ENCODE measurements at regions not wholly inside any gene's neighbourhood (a gene's known extent, or its start where the extent isn't known, plus 50 kb on each side); places are given as distances from the start of the nearest gene placed in this dataset.
"Not testable (repeated sequence)": the region's sequence is repeated elsewhere in the genome, so short reads cannot be mapped to it uniquely, and the experiment has no call there.

DNA sequence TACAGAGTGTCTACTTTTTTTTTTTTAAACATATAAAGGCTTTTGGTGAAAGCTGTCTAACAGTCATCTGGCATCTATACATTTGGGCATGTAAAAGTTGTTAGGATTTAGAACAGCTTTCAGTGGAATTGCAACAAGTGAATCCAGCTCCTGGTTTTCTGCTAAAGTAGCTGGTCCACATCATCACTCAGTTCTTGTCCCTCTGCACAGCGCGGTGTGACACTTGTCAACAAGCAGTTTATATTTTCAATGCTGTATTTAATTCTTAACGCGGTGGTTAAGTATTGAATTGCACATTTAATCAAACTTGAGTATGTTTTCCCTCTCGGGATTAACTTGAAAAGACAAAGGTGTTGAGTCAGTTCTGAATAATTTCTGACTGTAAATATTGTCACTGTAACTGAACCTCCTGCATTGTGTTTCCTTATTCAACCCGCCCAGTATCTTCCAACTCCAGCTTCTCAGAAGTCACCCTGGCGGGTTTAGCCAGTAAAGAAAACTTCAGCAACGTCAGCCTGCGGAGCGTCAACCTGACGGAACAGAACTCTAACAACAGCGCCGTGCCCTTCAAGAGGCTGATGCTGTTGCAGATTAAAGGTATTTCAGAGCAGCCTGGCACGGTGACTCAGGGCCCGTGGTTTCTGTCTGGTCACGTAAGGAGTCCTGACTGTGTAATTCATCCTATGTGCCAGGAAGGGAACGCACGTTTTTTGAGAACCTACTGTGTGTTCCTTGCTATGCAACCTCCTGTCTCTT is 66.1 kb upstream of the LYZL2 start:
- intact Hi-C loops (cut with micrococcal nuclease); H3K4me2 ChIP-seq (replicated peaks; ENCODE audit: extremely low read depth, low read length, poor library complexity, severe bottlenecking); H2AFZ ChIP-seq (ENCODE audit: insufficient read depth, low read depth, low read length, poor library complexity, severe bottlenecking); H3K9ac ChIP-seq (ENCODE audit: insufficient read depth, low read length, poor library complexity, severe bottlenecking); H3K9me3 Mint-ChIP-seq; H3K27me3 ChIP-seq (ENCODE audit: control insufficient read depth in 2 of 2, insufficient read depth in 2 of 2, low read length in 2 of 2); H3K36me3 ChIP-seq (replicated peaks in 1 of 2; ENCODE audit: control insufficient read depth in 1 of 2, insufficient read depth in 2 of 2, low read length in 2 of 2); H3K9me3 ChIP-seq (replicated peaks in 1 of 2; ENCODE audit: control insufficient read depth in 1 of 2, insufficient read depth in 1 of 2, low read length in 2 of 2); H3K4me3 Mint-ChIP-seq; H3K36me3 Mint-ChIP-seq; H3K27ac Mint-ChIP-seq; DNase-seq; H3K27ac ChIP-seq (ENCODE audit: low read depth in 1 of 2, low read length in 2 of 2); H3K4me1 ChIP-seq (ENCODE audit: control insufficient read depth in 1 of 2, insufficient read depth in 2 of 2, low read length in 2 of 2); H4K20me1 ChIP-seq (ENCODE audit: insufficient read depth, low read length); H3K79me2 ChIP-seq (ENCODE audit: insufficient read depth, low read length); H3K4me1 Mint-ChIP-seq; H3K4me3 ChIP-seq (replicated peaks in 1 of 3; ENCODE audit: low read depth in 2 of 3, low read length in 3 of 3): not testable (repeated sequence)
- peaks cover 1 to 12% (median 3%) of the 10 kb centered on the region in 3 donors for H3K27me3 Mint-ChIP-seq (ENCODE audit: low read depth in 3 of 3)
- WGBS (ENCODE audit: insufficient coverage): 84% methylated on average over 12 of the region's 18 CpGs

DNA sequence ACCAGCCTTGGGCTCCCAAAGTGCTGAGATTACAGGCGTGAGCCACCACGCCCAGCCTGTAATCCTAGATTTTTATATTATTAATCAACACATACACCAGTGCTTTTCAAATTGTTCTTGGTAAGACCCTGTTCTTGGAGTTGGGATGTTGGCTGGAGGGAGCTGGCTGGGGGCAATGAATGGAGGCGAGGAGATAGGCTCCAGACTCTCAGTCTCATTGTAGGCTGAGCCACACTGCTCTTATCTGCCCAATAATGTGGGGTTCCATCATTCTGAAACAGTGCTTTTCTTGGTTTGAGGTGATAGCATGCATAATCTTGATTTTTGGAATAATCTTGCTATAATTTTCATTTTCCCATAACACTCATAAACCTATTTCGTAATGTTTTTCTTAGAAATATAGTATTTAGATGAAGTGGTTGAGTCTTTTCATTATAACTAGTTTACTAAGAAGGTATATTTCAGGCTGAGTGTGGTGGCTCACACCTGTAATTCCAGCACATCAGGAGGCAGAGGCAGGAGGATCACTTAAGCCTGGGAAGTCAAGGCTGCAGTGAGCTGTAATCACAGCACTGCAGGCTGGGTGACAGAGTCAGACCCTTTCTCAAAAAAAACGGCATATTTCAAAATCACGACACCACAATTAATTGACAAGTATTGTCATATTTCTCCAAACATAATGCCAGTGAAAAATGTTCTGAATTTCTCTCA is 65.1 kb upstream of the LYZL2 start:
- Histone ChIP-seq H3K4me2 (replicated peaks; ENCODE audit: extremely low read depth, low read length, poor library complexity, severe bottlenecking) (no peak overlapping the region), H4K20me1 (ENCODE audit: insufficient read depth, low read length) (no peaks in the 10 kb centered on the region), H3K79me2 (ENCODE audit: insufficient read depth, low read length) (no peaks in the 10 kb centered on the region), H3K4me3 (replicated peaks in 1 of 3; ENCODE audit: low read depth in 2 of 3, low read length in 3 of 3) (no peak overlapping the region), H3K27ac (ENCODE audit: low read depth in 1 of 2, low read length in 2 of 2) (no peak overlapping the region), H3K36me3 (replicated peaks in 1 of 2; ENCODE audit: control insufficient read depth in 1 of 2, insufficient read depth in 2 of 2, low read length in 2 of 2) (no peaks in the 10 kb centered on the region), H3K9ac (ENCODE audit: insufficient read depth, low read length, poor library complexity, severe bottlenecking) (no peak overlapping the region), H3K27me3 (ENCODE audit: control insufficient read depth in 2 of 2, insufficient read depth in 2 of 2, low read length in 2 of 2) (no peaks in the 10 kb centered on the region), H2AFZ (ENCODE audit: insufficient read depth, low read depth, low read length, poor library complexity, severe bottlenecking) (no peak overlapping the region), H3K4me1 (ENCODE audit: control insufficient read depth in 1 of 2, insufficient read depth in 2 of 2, low read length in 2 of 2) (no peaks in the 10 kb centered on the region), H3K9me3 (replicated peaks in 1 of 2; ENCODE audit: control insufficient read depth in 1 of 2, insufficient read depth in 1 of 2, low read length in 2 of 2) (no peaks in the 10 kb centered on the region)
- intact Hi-C loops (cut with micrococcal nuclease): no loop called here
- no peaks in the 10 kb centered on the region for H3K9me3 Mint-ChIP-seq
- H3K4me1 Mint-ChIP-seq: peaks cover 4% of the 10 kb centered on the region
- H3K4me3 Mint-ChIP-seq: no peak overlapping the region
- H3K27me3 Mint-ChIP-seq (ENCODE audit: low read depth in 3 of 3): peaks cover 1 to 10% (median 2%) of the 10 kb centered on the region in 3 donors
- H3K36me3 Mint-ChIP-seq: no peaks in the 10 kb centered on the region
- no peak overlapping the region for H3K27ac Mint-ChIP-seq
- no peak for DNase-seq
- no peak for TF ChIP-seq CTCF (IDR thresholded peaks at IDR 0.05)
- WGBS (ENCODE audit: insufficient coverage): no CpG with 5 or more reads among the region's 6 CpGs

Data from CD14-positive monocyte (primary cell).